HG02798 (cell line): ENCODE measurements at regions not wholly inside any gene's neighbourhood (a gene's known extent, or its start where the extent isn't known, plus 50 kb on each side); places are given as distances from the start of the nearest gene placed in this dataset.

Experiments used
- ATAC-seq: cut with Tn5 transposase; IDR thresholded peaks from one replicate; pipeline ENCODE4 v1.9.1; 2021; ENCODE audit warnings: mild to moderate bottlenecking; ENCODE audit not compliant: unreplicated experiment, poor library complexity

GRCh38 chr18:75936862-75937261 is 509.4 kb upstream of the SMIM21 start:
- no peak for ATAC-seq

GRCh38 chr18:75931079-75931478 is 503.6 kb upstream of the SMIM21 start:
- ATAC-seq, result no peak

DNA sequence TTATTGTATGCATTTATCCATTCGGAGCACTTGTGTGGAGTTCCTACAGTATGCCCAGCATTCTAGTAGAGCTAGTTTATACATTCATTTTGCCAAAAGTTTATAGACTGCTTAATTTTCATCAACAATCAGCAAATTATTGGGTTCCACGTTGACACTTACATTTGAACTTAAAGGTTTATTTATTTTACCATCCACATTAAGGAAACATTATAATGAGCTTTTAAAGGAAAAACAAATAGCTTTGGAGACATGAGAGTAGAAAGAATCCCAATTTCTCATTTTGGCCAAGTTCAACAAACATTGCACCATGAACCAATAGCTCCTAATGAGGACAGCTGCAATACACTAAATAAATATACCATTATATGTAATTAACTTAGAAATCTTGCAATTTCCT is 501.2 kb upstream of the SMIM21 start:
- no peak for ATAC-seq

DNA sequence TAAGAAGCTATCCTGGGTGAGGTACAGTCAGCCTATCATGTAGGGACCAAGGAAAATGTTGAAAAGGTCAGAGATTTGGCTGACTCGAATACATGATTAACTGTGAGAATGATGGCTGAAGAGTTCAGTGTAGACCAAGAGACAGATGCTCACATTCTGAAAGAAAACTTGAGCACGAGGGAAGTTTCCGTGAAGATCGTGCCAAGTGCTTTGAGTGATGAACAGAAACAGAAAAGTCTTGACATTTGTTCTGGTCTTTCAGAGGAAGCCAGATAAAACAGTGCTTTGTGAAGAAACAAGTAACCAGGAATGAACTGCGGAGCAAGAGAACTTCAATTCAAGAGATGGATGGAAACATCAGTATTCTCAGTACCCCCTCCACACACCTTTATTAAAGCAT is 500.3 kb upstream of the SMIM21 start:
- no peak for ATAC-seq

DNA sequence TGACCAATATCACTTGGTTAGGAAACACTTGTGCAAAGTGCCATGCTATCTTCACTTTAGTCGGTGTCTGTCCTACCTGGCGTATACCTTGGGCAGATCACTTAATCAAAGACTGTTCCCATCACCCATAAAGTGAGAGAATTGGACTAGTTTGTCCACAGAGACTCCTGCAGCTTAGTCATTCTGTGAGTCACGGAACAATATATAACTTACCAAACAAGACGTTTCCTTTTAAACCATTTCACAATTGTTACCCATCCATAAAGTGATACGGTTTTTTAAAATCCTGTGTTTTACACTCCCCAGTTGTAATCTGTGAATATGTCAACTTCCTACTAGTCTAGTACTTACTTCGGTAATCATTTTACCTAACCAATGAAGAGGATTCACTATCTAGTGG is 499.3 kb upstream of the SMIM21 start:
- ATAC-seq, result no peak

DNA sequence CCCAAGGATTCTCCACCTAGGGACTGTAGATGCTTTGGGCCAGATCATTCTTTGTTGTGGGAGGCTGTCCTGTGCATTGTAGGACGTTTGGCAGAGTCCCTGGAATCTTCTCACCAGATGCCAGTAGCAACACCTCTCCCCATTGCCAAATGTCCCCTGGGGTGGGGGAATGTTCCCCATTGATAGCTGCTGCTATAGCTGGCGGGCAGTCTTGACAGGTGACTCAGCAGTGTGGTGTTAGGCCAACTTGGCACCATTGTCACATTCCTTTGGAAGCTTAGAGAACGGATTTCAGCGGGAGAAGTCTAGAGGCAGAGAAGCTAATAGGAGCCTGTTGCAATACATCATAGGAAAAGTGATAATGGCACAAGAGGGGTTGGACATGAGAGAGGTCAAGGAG is 495.7 kb upstream of the SMIM21 start:
- no peak for ATAC-seq

DNA sequence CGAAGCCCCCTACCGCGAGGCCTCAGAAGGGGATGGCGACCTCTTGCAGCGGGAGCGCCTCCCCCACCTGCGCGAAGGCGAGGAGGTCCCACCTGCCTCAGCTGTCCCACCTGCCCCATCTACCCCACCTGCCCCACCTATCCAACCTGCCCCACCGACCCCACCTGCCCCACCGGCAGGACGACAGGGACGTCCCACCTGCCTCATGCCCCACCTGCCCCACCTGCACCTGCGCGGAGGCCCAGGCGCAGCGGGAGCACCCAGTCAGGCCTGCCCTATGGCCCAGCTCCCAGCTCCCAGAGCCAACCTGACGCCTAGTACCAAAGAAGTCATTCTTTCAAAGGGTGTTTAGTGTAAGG is 489.1 kb upstream of the SMIM21 start:
- ATAC-seq, result no peak

- no peak for ATAC-seq
These were observed 488.6 kb upstream of the SMIM21 start for GRCh38 chr18:75915941-75916623.

DNA sequence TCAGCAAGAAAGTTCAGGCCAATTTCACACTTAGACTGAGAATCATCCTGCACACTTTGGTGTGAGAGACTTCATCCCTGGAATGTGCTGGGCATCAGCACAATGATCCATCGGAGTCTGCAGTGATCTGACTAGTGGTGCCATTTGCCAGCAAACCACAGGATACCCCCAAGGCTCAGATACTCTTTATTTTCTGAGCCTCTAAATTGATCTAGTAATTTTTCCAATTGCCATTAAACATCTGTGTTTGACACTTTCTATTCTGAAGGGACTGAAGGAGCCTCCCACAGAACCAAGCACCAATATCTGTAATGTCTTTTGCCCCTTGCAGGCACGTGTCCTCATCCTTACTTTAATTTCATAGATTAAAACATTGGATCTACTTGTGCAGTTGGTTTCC is 485.3 kb upstream of the SMIM21 start:
- no peak for ATAC-seq

GRCh38 chr18:75904416-75904815 is 476.9 kb upstream of the SMIM21 start:
- ATAC-seq, result no peak

DNA sequence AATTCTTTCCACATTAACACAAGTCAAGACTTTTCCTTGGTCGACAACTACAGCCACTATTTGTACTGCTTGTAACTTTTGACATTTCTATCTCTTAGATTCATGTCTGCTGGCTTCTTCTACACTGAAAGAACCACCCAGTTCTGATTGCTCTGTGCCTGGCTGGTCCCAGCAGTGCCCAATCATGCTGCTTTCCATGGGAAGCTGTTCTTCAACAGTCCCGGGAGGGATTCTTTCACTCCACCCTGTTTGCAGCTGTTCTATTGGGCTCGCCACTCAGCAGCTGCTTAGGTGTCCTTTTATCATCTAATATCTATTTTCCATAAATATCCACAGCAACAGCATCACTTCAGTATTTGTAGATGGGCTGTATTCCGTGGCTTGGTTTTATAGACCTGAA is 471.1 kb upstream of the SMIM21 start:
- ATAC-seq, result no peak

DNA sequence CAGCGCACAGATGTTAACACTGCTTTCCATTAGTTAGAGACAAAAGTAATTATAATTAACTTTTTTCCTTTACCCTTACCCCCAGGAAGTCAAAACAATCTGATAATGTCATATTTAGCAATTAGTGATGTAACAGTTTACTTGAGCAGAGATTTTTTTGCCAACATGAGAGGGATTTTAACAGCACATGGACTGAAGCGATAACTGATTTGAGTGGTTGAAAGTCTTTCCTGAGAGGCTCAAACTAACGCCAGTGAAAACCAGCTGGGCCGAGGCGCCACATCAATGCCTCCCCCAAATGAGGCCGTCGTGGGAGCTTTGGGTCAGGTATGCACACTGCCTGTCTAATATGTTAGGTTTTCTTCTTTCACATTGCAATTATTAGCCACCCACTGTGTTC is 469.9 kb upstream of the SMIM21 start:
- ATAC-seq, result no peak

- ATAC-seq, result no peak
These were observed 469.4 kb upstream of the SMIM21 start for GRCh38 chr18:75896865-75897264.

GRCh38 chr18:75895135-75895534 is 467.6 kb upstream of the SMIM21 start:
- no peak for ATAC-seq

- ATAC-seq, result no peak
These were observed 457.2 kb upstream of the SMIM21 start for GRCh38 chr18:75884728-75885127.

- no peak for ATAC-seq
These were observed 453.5 kb upstream of the SMIM21 start for GRCh38 chr18:75880925-75881504.

DNA sequence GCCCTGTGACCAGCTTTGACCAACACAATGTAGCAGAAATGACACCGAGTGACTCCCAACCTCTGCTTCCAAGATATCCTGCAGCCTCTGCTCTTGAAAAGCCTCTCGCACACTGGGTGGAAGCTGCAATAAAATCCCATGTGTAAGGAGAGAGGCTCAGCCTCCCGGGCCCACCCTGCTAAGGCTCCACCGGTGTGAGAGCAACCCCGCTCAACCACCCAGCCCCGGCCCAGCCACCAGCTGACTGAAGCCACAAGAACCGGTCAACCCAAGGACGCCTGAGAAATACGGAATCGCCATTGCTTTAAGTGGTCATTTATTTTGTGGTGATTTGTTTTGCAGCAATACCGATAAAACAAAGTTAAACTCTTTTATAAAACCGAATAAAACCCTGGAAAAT is 452.8 kb upstream of the SMIM21 start:
- no peak for ATAC-seq

GRCh38 chr18:75879196-75879595 is 451.7 kb upstream of the SMIM21 start:
- ATAC-seq, result no peak

DNA sequence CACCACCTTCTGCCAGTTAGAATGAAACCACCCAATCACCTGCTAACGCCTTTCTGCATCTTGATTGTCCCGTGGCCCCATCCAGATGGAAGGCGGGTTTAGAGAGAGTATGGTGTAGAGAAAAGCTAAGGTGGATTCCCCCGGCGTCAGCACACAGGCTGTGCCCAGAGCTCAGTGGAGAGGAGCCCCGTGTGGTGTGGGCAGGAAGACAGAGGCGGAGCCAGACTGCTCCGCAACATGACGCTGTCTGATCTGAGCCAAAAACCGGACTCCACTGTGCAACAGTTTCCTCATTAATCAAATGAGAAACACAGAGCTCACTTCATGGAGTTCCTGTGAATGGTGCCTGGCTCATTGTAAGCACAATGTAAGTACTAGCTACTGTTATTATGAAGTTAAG is 448.1 kb upstream of the SMIM21 start:
- ATAC-seq, result no peak

DNA sequence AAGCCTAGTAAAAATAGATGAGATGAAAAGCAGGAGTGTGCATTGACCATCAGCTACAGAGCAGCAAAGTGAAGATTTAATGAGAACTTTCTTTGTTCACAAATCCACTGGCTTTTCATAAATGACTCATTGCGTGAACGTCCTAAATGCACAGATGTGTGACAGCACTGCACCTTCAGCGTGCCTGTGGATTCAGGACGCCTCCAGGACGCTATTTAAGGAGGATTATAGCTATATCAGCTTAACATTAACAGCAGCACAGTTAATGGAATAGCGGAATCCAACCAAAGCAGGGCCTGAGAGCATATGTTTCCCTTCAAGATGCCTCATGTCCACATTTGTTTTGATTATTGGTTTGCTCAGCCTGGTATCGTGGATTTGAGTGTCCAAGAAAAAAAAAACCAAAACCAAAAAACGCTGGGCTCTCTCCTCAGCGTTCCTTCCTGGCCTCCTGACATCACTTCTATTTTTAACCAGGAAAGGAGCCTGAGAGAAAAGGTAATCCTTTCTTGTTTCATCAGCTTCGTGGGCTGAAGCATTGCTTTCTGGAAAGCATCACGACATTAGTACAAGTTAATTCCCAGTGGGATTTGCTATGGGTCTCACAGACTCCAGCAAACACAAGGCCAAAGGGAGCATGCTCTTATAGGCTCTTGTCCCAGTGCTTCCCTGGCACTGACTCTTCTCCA is 447.0 kb upstream of the SMIM21 start:
- no peak for ATAC-seq

DNA sequence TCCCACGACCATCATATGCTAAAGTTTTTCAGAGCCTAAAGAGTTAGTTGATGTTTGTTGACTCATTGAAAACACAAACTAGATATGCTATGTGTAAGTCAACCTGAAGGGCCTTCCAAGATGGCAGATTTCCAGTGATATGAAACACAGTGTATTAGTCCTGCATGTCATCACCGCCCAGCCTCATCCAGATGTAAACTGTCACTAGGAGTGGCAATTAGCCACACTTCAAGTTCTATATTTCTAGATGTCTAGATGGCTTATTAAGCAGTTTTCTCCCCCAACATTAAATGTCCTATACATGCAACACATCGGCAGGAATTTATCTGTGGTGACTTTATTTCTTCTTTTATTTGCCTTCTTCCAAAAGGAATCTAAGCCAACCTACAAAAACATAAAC is 444.1 kb upstream of the SMIM21 start:
- no peak for ATAC-seq

DNA sequence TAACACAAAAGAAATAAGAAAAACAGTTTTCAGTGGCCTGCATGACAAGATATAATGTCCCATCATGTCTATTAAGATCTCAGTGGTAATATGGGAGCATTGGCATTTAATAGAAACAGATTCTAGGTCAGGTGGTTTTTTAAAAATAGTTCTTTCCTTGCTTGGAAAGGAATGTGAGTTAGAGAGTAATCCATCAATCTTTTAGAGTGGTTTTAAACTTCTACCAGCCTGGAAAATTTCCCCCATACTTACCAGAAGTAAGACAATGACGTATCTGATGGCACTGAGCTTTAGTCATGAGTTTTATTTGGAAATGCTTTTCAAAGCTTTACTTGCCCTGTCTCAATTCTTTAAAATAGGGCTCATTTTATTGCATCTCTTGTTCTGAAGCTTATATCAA is 441.7 kb upstream of the SMIM21 start:
- ATAC-seq, result no peak
